ENCODE measurements at regions not wholly inside any gene's neighbourhood (a gene's known extent, or its start where the extent isn't known, plus 50 kb on each side); places are given as distances from the start of the nearest gene placed in this dataset.
"Not testable (repeated sequence)": the region's sequence is repeated elsewhere in the genome, so short reads cannot be mapped to it uniquely, and the experiment has no call there.

DNA sequence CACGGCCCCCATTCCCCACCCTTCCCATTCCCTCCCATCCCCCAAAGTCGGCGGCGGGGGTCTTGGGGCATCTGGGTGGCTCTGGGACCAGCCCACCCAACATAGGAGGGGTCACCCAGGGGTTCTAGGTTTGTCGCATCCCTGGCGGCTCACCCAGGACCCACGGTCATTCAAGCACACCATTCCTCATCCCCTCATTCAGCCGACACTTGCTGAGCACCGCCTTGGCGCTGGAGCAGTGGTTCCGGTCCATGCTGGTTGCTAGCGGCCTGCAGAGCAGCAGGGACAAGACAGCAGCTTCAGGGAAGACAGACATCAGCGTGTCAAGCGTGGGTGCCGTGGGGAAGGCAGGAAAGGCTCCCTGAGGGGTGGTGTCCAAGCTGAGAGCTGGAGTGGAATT, 50.5 kb upstream of the OTOS start:
- Histone ChIP-seq H3K4me1 (ENCODE audit: control insufficient read depth, insufficient read depth, low read length) (peaks cover 13% of the 10 kb centered on the region), H3K27ac (ENCODE audit: low read length) (no peak overlapping the region), H3K36me3 (ENCODE audit: control insufficient read depth, insufficient read depth, low read length) (no peaks in the 10 kb centered on the region), H3K9me3 (replicated peaks; ENCODE audit: control insufficient read depth, low read depth, low read length) (peaks cover 10% of the 10 kb centered on the region), H3K27me3 (ENCODE audit: control insufficient read depth, insufficient read depth, low read length) (peaks cover 7% of the 10 kb centered on the region), H3K4me3 (ENCODE audit: low read length) (no peak overlapping the region)
- DNase-seq: no peak
- WGBS (ENCODE audit: insufficient coverage): 83% methylated on average over 15 of the region's 15 CpGs

DNA sequence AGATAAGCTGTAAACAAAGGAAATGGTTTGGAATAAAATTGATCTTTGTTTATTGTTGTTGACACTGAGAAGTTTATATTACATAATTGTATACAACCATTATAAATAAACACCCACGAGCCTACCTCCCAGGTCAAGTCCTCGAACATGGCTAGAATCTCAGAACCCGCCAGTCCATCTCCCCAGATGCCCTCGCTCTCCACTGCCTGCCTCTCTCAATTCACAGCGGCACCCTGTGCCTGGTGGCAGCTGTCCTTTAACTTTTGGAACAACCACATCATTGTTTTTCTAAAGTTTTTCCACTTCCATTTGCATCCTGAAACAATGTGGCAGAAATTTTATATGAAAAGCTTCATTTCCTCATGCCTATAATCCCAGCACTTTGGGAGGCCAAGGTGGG, 52.2 kb upstream of the OTOS start:
- no peak for DNase-seq
- no peaks in the 10 kb centered on the region for H3K36me3 ChIP-seq (ENCODE audit: control insufficient read depth, insufficient read depth, low read length)
- WGBS (ENCODE audit: insufficient coverage): 83% methylated on average over 4 of the region's 5 CpGs
- peaks cover 7% of the 10 kb centered on the region for H3K9me3 ChIP-seq (replicated peaks; ENCODE audit: control insufficient read depth, low read depth, low read length)
- H3K4me1 ChIP-seq (ENCODE audit: control insufficient read depth, insufficient read depth, low read length): peaks cover 25% of the 10 kb centered on the region
- H3K27me3 ChIP-seq (ENCODE audit: control insufficient read depth, insufficient read depth, low read length): peaks cover 4% of the 10 kb centered on the region
- H3K27ac ChIP-seq (ENCODE audit: low read length): no peak overlapping the region
- H3K4me3 ChIP-seq (ENCODE audit: low read length): no peak overlapping the region

DNA sequence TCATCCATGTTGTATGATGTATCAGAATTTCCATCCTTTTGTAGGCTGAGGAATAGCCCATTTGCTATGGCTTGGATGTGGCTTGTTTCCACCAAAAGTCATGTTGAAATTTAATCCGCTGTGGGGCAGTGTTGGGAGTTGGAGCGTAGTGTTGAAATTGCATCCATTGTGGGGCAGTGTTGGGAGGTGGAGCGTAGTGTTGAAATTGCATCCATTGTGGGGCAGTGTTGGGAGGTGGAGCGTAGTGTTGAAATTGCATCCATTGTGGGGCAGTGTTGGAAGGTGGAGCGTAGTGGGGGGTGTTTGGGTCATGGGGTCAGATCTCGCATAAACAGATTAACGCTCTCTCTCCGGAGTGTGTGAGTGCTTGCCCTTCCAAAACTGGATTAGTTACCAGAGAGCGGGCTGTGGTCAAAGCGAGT, 53.9 kb upstream of the OTOS start:
- not testable (repeated sequence) for H3K27me3 ChIP-seq (ENCODE audit: control insufficient read depth, insufficient read depth, low read length); H3K4me3 ChIP-seq (ENCODE audit: low read length); H3K36me3 ChIP-seq (ENCODE audit: control insufficient read depth, insufficient read depth, low read length); H3K9me3 ChIP-seq (replicated peaks; ENCODE audit: control insufficient read depth, low read depth, low read length); H3K27ac ChIP-seq (ENCODE audit: low read length)
- peak; percentile 24 for DNase-seq
- 36% methylated on average over 8 of the region's 10 CpGs for WGBS (ENCODE audit: insufficient coverage)
- H3K4me1 ChIP-seq (ENCODE audit: control insufficient read depth, insufficient read depth, low read length): peaks cover 21% of the 10 kb centered on the region

DNA sequence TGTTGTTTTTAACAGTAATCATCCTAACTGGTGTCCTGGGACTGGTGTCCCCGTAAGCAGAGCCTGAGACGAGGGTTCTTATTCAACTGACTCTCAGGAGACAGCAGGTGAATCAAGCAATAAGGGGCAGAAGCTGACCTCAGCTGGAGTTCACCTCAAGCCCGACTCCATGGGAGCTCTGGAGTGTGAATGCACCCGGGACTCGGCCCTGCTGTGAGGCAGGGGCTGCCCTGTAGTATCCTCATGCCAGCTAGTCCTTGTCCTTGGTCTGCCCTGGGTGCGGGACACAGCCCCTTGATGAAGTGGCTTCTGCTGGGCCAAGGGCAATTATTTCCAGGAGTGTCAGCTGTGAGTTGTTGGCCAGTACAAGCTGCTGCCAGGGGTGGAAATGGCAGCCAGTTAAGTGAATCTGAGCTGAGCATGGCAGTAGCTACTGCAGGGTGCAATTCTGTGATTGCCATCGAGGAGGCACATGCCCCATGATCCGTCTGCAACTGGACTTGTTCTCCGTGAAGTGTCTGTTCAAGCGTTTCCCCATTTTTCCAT, 54.9 kb upstream of the OTOS start:
- Histone ChIP-seq H3K9me3 (replicated peaks; ENCODE audit: control insufficient read depth, low read depth, low read length) (no peaks in the 10 kb centered on the region), H3K27ac (ENCODE audit: low read length) (no peak overlapping the region), H3K4me1 (ENCODE audit: control insufficient read depth, insufficient read depth, low read length) (peaks cover 21% of the 10 kb centered on the region), H3K27me3 (ENCODE audit: control insufficient read depth, insufficient read depth, low read length) (peaks cover 4% of the 10 kb centered on the region), H3K4me3 (ENCODE audit: low read length) (no peak overlapping the region), H3K36me3 (ENCODE audit: control insufficient read depth, insufficient read depth, low read length) (no peaks in the 10 kb centered on the region)
- no peak for DNase-seq
- WGBS (ENCODE audit: insufficient coverage): 81% methylated on average over 8 of the region's 10 CpGs

DNA sequence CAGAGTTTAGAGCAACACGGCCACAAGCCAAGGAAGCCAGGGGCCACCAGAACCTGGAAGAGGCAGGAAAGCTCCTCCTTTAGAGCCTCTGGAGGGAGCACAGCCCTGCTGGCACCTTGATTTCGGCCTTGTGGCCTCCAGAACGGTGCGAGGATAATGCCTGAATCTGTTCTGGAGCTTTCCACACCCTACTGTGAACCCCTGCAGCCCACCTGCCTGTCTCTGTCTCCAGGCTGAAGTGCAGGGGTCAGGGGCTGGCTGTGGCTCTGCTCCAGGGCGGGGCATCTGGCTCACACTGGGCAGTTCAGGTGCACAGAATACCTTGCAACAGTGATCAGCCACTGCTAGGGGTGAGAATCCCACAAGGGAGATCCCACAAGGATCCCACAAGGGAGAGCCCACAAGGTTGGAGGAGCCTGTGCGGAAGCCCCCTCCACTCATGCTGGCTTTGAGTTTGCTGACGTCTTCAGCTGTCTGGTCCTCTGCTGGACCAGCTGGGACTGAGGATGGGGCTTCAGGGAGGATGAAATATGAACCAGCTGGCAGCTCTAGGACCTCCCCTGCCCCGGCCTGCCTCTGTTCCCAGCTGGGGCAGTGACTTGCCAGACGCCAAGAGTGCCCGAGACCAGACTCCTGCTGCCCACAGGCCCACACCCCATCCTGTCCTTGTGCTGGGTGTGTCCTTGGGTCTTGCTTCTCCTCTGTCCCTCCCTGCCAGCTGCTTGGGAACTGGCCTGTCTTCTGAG, 56.4 kb upstream of the OTOS start:
- H3K27ac ChIP-seq (ENCODE audit: low read length): no peak overlapping the region
- peaks cover 31% of the 10 kb centered on the region for H3K4me1 ChIP-seq (ENCODE audit: control insufficient read depth, insufficient read depth, low read length)
- H3K4me3 ChIP-seq (ENCODE audit: low read length): no peak overlapping the region
- 76% methylated on average over 7 of the region's 10 CpGs for WGBS (ENCODE audit: insufficient coverage)
- H3K27me3 ChIP-seq (ENCODE audit: control insufficient read depth, insufficient read depth, low read length): peaks cover 6% of the 10 kb centered on the region
- peak; percentile 66 for DNase-seq
- H3K36me3 ChIP-seq (ENCODE audit: control insufficient read depth, insufficient read depth, low read length): no peaks in the 10 kb centered on the region
- no peaks in the 10 kb centered on the region for H3K9me3 ChIP-seq (replicated peaks; ENCODE audit: control insufficient read depth, low read depth, low read length)

DNA sequence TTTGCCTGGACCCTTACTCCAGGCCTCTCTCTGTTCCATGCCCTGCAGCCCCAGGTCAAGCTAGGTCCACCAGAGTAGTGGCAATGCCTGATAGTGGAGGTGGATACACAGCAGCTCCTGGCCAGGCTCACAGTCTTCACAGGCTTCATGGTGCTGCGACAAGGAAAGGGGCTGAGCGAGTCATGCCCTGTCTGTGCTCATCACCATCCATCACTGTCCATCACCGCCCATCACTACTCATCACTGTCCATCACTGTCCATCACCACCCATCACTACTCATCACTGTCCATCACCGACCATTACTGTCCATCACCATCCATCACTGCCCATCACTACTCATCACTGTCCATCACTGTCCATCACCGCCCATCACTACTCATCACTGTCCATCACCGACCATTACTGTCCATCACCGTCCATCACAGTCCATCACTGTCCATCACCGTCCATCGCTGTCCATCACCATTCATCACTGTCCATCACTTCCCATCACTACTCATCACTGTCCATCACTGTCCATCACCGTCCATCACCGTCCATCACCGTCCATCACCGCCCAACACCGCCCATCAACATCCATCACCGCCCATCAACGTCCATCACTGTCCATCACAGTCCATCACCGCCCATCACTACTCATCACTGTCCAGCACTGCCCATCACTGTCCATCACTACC, 57.1 kb upstream of the OTOS start:
- 95% methylated on average over 17 of the region's 17 CpGs for WGBS (ENCODE audit: insufficient coverage)
- DNase-seq: no peak
- Histone ChIP-seq H3K36me3 (ENCODE audit: control insufficient read depth, insufficient read depth, low read length) (no peaks in the 10 kb centered on the region), H3K9me3 (replicated peaks; ENCODE audit: control insufficient read depth, low read depth, low read length) (no peaks in the 10 kb centered on the region), H3K4me3 (ENCODE audit: low read length) (no peak overlapping the region), H3K4me1 (ENCODE audit: control insufficient read depth, insufficient read depth, low read length) (peaks cover 33% of the 10 kb centered on the region), H3K27ac (ENCODE audit: low read length) (no peak overlapping the region), H3K27me3 (ENCODE audit: control insufficient read depth, insufficient read depth, low read length) (peaks cover 6% of the 10 kb centered on the region)

DNA sequence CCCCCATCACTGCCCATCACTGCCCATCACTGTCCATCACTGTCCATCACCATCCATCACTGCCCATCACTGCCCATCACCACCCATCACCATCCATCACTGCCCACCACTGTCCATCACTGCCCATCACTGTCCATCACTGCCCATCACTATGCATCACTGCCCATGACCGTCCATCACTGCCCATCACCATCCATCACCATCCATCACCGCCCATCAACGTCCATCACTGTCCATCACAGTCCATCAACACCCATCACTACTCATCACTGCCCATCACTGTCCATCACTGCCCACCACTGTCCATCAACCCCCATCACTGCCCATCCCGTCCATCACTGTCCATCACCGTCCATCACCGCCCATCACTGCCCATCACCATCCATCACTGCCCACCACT, 57.8 kb upstream of the OTOS start:
- H3K9me3 ChIP-seq (replicated peaks; ENCODE audit: control insufficient read depth, low read depth, low read length): no peaks in the 10 kb centered on the region
- no peak overlapping the region for H3K4me3 ChIP-seq (ENCODE audit: low read length)
- 98% methylated on average over 6 of the region's 6 CpGs for WGBS (ENCODE audit: insufficient coverage)
- H3K27me3 ChIP-seq (ENCODE audit: control insufficient read depth, insufficient read depth, low read length): peaks cover 8% of the 10 kb centered on the region
- no peak overlapping the region for H3K27ac ChIP-seq (ENCODE audit: low read length)
- no peaks in the 10 kb centered on the region for H3K36me3 ChIP-seq (ENCODE audit: control insufficient read depth, insufficient read depth, low read length)
- no peak for DNase-seq
- H3K4me1 ChIP-seq (ENCODE audit: control insufficient read depth, insufficient read depth, low read length): peaks cover 39% of the 10 kb centered on the region

DNA sequence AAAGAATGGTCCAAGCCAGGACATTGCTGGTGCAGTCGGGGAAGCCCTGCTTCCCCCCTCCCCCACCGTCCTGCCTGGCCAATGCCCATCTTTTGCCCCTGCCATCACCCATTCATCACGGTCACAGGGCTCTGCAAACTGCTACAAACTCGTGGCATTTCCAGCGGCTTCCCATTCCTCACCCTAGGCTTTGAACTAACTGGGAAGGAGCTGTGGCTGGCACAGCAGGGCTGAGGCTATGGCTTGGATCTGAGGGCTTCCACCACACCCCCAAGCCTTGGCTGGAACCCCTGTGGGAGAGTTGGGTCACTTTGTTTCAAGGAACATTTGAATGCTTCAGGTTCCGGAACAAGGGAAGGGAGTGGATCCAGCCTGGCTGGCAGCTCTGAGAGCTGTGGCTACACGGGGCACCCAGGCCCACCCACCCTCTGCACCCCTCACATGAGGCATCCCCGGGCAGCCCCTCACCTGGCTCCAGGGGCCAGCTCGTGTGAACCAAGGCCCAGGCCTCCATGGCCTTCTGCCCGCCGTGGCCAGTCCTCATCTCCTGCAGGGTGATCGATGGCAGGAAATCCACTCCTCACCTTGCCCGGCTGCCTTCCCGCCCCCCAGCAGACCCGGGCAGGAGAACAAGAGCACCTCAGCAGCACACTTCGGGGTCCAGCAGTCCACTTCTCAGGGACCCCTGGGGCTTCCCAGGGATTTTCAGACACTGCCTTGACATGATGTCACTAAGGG, 58.8 kb upstream of the OTOS start:
- H3K9me3 ChIP-seq (replicated peaks; ENCODE audit: control insufficient read depth, low read depth, low read length): no peaks in the 10 kb centered on the region
- no peak overlapping the region for H3K27ac ChIP-seq (ENCODE audit: low read length)
- WGBS (ENCODE audit: insufficient coverage): 85% methylated on average over 12 of the region's 16 CpGs
- no peak for DNase-seq
- no peak overlapping the region for H3K4me3 ChIP-seq (ENCODE audit: low read length)
- H3K4me1 ChIP-seq (ENCODE audit: control insufficient read depth, insufficient read depth, low read length): peaks cover 46% of the 10 kb centered on the region
- H3K27me3 ChIP-seq (ENCODE audit: control insufficient read depth, insufficient read depth, low read length): peaks cover 8% of the 10 kb centered on the region
- no peaks in the 10 kb centered on the region for H3K36me3 ChIP-seq (ENCODE audit: control insufficient read depth, insufficient read depth, low read length)

DNA sequence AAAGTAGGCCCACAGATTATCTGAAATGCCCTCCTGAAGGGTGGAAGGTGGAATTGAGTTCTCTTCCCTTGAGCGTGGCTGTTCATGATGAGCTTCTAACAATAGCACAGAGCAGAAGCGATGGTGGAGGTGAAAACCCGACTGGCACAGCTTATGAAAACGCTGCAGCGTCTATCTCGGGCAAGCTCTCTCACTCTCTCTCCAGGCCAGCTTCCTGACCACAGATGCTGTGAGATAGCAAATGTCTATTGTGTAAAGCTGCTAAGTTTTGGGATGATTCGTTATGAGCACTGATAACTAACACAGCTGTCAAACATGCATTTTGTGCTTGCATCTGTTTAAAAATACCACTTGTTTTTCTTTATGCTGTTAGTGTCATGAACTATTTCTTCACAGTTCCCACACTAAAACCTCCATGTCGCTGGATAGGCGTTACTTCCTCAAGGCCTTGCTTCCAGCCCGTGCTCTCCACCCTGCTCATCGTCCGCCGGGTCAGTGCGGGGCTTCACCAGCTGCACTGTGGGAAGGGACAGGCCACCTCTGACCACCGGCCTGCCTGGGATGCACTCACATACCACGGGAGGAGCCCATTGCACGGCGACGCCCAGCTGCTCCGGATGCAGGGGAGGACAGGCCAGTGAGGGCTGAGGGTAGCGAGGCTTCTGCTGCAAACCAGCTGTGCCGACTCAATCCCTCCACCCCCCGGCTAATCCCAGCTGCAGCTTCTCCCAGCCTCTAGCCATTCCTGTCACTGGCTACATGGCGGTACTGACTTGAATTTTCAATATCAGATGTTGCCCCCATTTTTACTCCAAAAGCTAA, 60.0 kb upstream of the OTOS start:
- peak overlapping the region; percentile 35 for H3K27ac ChIP-seq (ENCODE audit: low read length)

More for the DNA sequence above, 60.0 kb upstream of the OTOS start:
- H3K27me3 ChIP-seq (ENCODE audit: control insufficient read depth, insufficient read depth, low read length): peaks cover 8% of the 10 kb centered on the region
- H3K9me3 ChIP-seq (replicated peaks; ENCODE audit: control insufficient read depth, low read depth, low read length): no peaks in the 10 kb centered on the region
- 39% methylated on average over 11 of the region's 24 CpGs for WGBS (ENCODE audit: insufficient coverage)
- no peaks in the 10 kb centered on the region for H3K36me3 ChIP-seq (ENCODE audit: control insufficient read depth, insufficient read depth, low read length)
- peaks cover 50% of the 10 kb centered on the region for H3K4me1 ChIP-seq (ENCODE audit: control insufficient read depth, insufficient read depth, low read length)
- H3K4me3 ChIP-seq (ENCODE audit: low read length): no peak overlapping the region
- DNase-seq: peak; percentile 52

Measured in muscle of leg (tissue), 3 donors.